OCI-LY3 (cell line): ENCODE measurements at regions not wholly inside any gene's neighbourhood (a gene's known extent, or its start where the extent isn't known, plus 50 kb on each side); places are given as distances from the start of the nearest gene placed in this dataset.

ENCODE experiments used
- H2AFZ ChIP-seq: fragments of 200-600, 300-600 bp; shearing (Covaris generic); 2 replicates; pipeline ENCODE4 v1.6.0; 2014; ENCODE audit warnings: antibody characterized with exemption, low read depth, low read length
- H3K27ac ChIP-seq: fragments of 200-600, 300-600 bp; sonication (generic); 2 replicates; pipeline ENCODE4 v1.5.1; 2014; ENCODE audit warnings: mild to moderate bottlenecking, low read length, moderate library complexity, mixed read lengths
- H3K27me3 ChIP-seq: fragments of 200-600, 300-600 bp; sonication (generic); 2 replicates; pipeline ENCODE4 v1.6.1; 2014; ENCODE audit warnings: low read depth, low read length, mixed read lengths
- H3K36me3 ChIP-seq: fragments of 200-600, 300-600 bp; sonication (generic); replicated peaks from 2 replicates; pipeline ENCODE3; 2014; ENCODE audit warnings: low read depth, low read length, mixed read lengths
- H3K4me1 ChIP-seq: fragments of 300-600, 200-600 bp; sonication (generic); 2 replicates; pipeline ENCODE4 v1.6.1; 2014; ENCODE audit warnings: low read length, mixed read lengths
- H3K4me2 ChIP-seq: fragments of 200-600, 300-600 bp; sonication (generic); 2 replicates; pipeline ENCODE4 v1.6.1; 2014; ENCODE audit warnings: low read length, mixed read lengths
- H3K4me3 ChIP-seq: fragments of 300-600, 200-600 bp; sonication (generic); 2 replicates; pipeline ENCODE4 v1.5.1; 2014; ENCODE audit warnings: antibody characterized with exemption, mild to moderate bottlenecking, low read length, moderate library complexity
- H3K79me2 ChIP-seq: fragments of 300-600, 200-600 bp; shearing (Covaris generic); 2 replicates; pipeline ENCODE4 v1.6.1; 2014; ENCODE audit warnings: mild to moderate bottlenecking, low read length, mixed read lengths
- H3K9ac ChIP-seq: fragments of 300-600, 200-600 bp; shearing (Covaris generic); 2 replicates; pipeline ENCODE4 v1.6.0; 2014; ENCODE audit warnings: mild to moderate bottlenecking, low read length, moderate library complexity
- H3K9me3 ChIP-seq: fragments of 200-600, 300-600 bp; shearing (Covaris generic); 2 replicates; pipeline ENCODE4 v1.6.1; 2014; ENCODE audit warnings: low read length, mixed read lengths; ENCODE audit not compliant: insufficient read depth
- H4K20me1 ChIP-seq: fragments of 200-600, 300-600 bp; sonication (generic); 2 replicates; pipeline ENCODE4 v1.6.1; 2016; ENCODE audit warnings: low read length, mixed read lengths; ENCODE audit not compliant: insufficient read depth
- EZH2phosphoT487 ChIP-seq: fragments of 200-600 bp; shearing (Covaris generic); IDR thresholded peaks from 2 replicates; pipeline ENCODE4 v1.6.1; 2018; ENCODE audit warnings: antibody characterized with exemption, mixed run types, low read depth
- TF ChIP-seq, protein P1 (sequence below): fragments of 200-600, 300-600 bp; sonication (generic); IDR thresholded peaks from 2 replicates; pipeline ENCODE4 v1.5.1; 2014; ENCODE audit warnings: antibody characterized with exemption, low read length, low read depth

DNA sequence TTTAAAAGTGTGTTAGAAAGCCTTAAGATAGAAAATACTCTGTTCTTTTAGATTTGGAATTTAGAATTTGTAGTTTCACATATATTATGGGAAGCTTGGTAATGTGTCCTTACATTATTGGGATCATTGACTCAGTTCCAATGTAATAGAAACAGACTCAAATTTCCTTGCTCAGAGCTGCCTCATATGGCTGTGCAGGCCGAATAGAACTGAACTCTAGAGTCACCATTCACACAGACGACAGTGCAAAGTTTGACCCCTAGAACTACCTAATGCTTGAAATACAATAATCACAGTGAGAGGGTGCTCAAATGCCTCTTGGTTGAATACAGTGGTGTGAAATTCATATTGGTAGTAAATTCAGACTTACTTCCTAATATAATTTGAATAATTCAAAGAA lies 482.7 kb upstream of the CITED2 start:
- Histone ChIP-seq H3K79me2 (no peaks in the 10 kb centered on the region), H3K9ac (no peak overlapping the region), H3K4me2 (no peak overlapping the region), H4K20me1 (no peaks in the 10 kb centered on the region), H3K27ac (no peak overlapping the region), H2AFZ (no peak overlapping the region), H3K27me3 (no peaks in the 10 kb centered on the region), H3K9me3 (no peaks in the 10 kb centered on the region), H3K36me3 (no peaks in the 10 kb centered on the region), H3K4me3 (no peak overlapping the region), H3K4me1 (no peaks in the 10 kb centered on the region)
- TF ChIP-seq, protein P1, sequence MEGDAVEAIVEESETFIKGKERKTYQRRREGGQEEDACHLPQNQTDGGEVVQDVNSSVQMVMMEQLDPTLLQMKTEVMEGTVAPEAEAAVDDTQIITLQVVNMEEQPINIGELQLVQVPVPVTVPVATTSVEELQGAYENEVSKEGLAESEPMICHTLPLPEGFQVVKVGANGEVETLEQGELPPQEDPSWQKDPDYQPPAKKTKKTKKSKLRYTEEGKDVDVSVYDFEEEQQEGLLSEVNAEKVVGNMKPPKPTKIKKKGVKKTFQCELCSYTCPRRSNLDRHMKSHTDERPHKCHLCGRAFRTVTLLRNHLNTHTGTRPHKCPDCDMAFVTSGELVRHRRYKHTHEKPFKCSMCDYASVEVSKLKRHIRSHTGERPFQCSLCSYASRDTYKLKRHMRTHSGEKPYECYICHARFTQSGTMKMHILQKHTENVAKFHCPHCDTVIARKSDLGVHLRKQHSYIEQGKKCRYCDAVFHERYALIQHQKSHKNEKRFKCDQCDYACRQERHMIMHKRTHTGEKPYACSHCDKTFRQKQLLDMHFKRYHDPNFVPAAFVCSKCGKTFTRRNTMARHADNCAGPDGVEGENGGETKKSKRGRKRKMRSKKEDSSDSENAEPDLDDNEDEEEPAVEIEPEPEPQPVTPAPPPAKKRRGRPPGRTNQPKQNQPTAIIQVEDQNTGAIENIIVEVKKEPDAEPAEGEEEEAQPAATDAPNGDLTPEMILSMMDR, result no peak
- no peak for TF ChIP-seq EZH2phosphoT487

DNA sequence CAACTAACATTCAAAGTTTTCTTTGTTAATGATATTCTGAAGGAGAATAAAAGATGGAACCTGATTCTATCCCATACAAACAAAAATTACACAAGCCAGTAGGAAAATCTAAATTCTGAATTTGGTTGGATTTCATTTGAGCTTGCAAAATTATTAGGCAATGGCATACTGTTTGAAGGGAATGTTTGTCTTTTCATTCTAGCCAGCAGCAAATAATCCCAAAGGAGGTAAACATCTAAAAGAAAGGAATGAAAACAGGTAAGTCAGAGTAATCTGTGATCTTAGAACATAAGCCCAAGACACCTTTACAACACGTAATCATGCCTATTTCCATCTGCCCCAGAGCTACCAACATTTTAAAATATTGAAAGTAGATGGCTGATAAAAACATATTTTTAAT lies 482.1 kb upstream of the CITED2 start:
- no peak overlapping the region for H2AFZ ChIP-seq

DNA sequence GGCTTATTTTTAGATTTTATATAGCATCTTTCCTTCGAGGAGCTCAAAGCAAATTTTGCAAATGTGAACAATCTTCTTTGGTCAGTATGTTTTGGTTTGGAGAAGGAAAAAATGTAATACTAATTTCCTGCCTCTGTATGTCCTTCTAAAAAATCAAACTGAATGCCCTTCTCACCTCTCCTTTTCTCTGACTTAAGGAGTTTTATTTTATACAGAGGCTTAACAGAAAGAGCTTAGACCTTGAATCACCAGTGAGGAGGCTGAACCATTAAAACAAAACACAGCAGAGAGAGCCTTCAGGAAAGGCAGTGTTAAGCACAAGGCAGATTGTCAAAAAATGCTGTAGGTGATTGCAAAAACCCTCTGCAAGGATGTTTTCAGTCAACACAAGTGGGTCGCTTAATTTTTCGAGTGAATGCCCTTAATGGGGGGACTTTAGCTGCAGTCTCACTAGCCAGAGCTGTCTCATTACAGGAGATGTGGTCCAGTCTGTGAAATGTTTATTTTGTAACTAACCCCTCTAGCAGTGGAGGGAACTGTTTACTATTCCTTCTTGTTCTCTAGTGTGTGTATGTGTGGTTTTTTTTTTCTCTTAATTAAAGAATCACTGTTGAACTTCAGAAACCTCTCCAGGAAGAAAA lies 481.3 kb upstream of the CITED2 start:
- H3K36me3 ChIP-seq, result no peaks in the 10 kb centered on the region
- H4K20me1 ChIP-seq, result no peaks in the 10 kb centered on the region
- TF ChIP-seq, protein P1, result no peak
- no peak overlapping the region for H3K27ac ChIP-seq
- no peaks in the 10 kb centered on the region for H3K4me1 ChIP-seq
- H3K4me2 ChIP-seq, result no peak overlapping the region
- no peak overlapping the region for H3K9ac ChIP-seq
- H3K4me3 ChIP-seq, result no peak overlapping the region
- no peaks in the 10 kb centered on the region for H3K9me3 ChIP-seq
- H3K27me3 ChIP-seq, result no peaks in the 10 kb centered on the region
- no peaks in the 10 kb centered on the region for H3K79me2 ChIP-seq
- no peak overlapping the region for H2AFZ ChIP-seq

More for the DNA sequence above, 482.1 kb upstream of the CITED2 start:
- H3K9me3 ChIP-seq, result no peaks in the 10 kb centered on the region
- no peaks in the 10 kb centered on the region for H4K20me1 ChIP-seq
- no peak overlapping the region for H3K27ac ChIP-seq
- no peak for TF ChIP-seq EZH2phosphoT487
- TF ChIP-seq, protein P1, result no peak
- H3K4me3 ChIP-seq, result no peak overlapping the region
- no peak overlapping the region for H3K4me2 ChIP-seq
- no peaks in the 10 kb centered on the region for H3K36me3 ChIP-seq
- H3K79me2 ChIP-seq, result no peaks in the 10 kb centered on the region
- no peaks in the 10 kb centered on the region for H3K4me1 ChIP-seq
- no peak overlapping the region for H3K9ac ChIP-seq
- no peaks in the 10 kb centered on the region for H3K27me3 ChIP-seq

DNA sequence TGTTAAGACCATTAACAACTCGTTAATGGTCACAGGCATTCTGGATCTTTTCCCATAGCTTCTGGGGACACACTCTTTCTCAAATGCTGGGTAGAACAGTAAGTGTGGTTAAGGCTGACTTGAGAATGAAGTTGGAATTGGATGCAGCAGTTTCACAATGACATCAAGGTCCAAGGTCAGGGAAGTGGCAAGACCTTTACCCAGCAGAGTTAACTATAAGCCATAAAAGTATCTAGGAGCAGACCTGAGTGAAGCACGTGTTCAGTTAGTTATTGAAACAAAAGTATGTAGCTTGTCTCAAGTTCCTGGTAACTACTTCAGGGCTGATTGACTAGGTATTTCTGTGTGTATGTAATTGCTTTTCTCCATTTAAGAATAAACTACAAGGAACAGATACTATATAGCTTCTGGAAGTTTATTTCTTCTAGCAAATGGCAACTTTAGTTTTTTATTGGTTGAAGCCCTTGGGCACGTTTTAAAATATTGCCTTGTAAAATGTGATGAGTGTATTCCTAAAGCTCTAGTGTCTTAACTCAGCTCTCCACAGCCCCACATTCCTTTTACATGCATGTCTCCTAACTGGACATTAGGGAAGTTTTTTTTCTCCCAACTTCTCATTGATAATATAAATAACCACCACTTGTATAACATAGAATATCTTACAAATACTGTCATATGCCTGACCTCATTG lies 479.0 kb upstream of the CITED2 start:
- no peak overlapping the region for H3K9ac ChIP-seq
- H3K79me2 ChIP-seq, result no peaks in the 10 kb centered on the region
- no peaks in the 10 kb centered on the region for H4K20me1 ChIP-seq
- H3K36me3 ChIP-seq, result no peaks in the 10 kb centered on the region
- H3K4me1 ChIP-seq, result no peaks in the 10 kb centered on the region
- H3K27ac ChIP-seq, result no peak overlapping the region
- H3K9me3 ChIP-seq, result no peaks in the 10 kb centered on the region
- H3K4me2 ChIP-seq, result no peak overlapping the region
- no peak overlapping the region for H3K4me3 ChIP-seq
- no peak overlapping the region for H2AFZ ChIP-seq
- TF ChIP-seq, protein P1, result no peak
- TF ChIP-seq EZH2phosphoT487, result no peak
- no peaks in the 10 kb centered on the region for H3K27me3 ChIP-seq
